GM21360 (cell line): ENCODE measurements at regions not wholly inside any gene's neighbourhood (a gene's known extent, or its start where the extent isn't known, plus 50 kb on each side); places are given as distances from the start of the nearest gene placed in this dataset.

Source experiments
- ATAC-seq: cut with Tn5 transposase; IDR thresholded peaks from one replicate; pipeline ENCODE4 v1.9.1; 2021; ENCODE audit warnings: mild to moderate bottlenecking, moderate library complexity; ENCODE audit not compliant: unreplicated experiment

GRCh38 chr1:58013237-58013636, 533.3 kb downstream of the OMA1 start:
- ATAC-seq = no peak

GRCh38 chr1:58011978-58012377, 534.5 kb downstream of the OMA1 start:
- no peak for ATAC-seq

GRCh38 chr1:58006421-58007046, 540.0 kb downstream of the OMA1 start:
- no peak for ATAC-seq

GRCh38 chr1:58005212-58005611, 541.3 kb downstream of the OMA1 start:
- ATAC-seq = no peak

- no peak for ATAC-seq
Observed at GRCh38 chr1:58003988-58004387, 542.5 kb downstream of the OMA1 start.

GRCh38 chr1:58003059-58003458, 543.5 kb downstream of the OMA1 start:
- ATAC-seq = no peak

- no peak for ATAC-seq
Observed at GRCh38 chr1:58000821-58001220, 545.7 kb downstream of the OMA1 start.

- ATAC-seq = no peak
Observed at GRCh38 chr1:58000116-58000515, 546.4 kb downstream of the OMA1 start.

GRCh38 chr1:57996400-57996799, 550.1 kb downstream of the OMA1 start:
- ATAC-seq = no peak

- no peak for ATAC-seq
Observed at GRCh38 chr1:57991289-57991688, 555.2 kb downstream of the OMA1 start.

- ATAC-seq = no peak
Observed at GRCh38 chr1:57989877-57990276, 556.6 kb downstream of the OMA1 start.

GRCh38 chr1:57987523-57987922, 559.0 kb downstream of the OMA1 start:
- no peak for ATAC-seq

GRCh38 chr1:57986432-57986831, 560.1 kb downstream of the OMA1 start:
- peak; percentile 85 for ATAC-seq

- no peak for ATAC-seq
Observed at GRCh38 chr1:57984277-57984676, 560.4 kb upstream of the DAB1 start.

GRCh38 chr1:57983441-57983840, 559.6 kb upstream of the DAB1 start:
- no peak for ATAC-seq

GRCh38 chr1:57982852-57983251, 559.0 kb upstream of the DAB1 start:
- ATAC-seq = no peak

GRCh38 chr1:57976216-57976615, 552.4 kb upstream of the DAB1 start:
- no peak for ATAC-seq

- no peak for ATAC-seq
Observed at GRCh38 chr1:57968321-57968720, 544.5 kb upstream of the DAB1 start.

GRCh38 chr1:57966751-57967406, 543.0 kb upstream of the DAB1 start:
- ATAC-seq = no peak

- ATAC-seq = no peak
Observed at GRCh38 chr1:57966340-57966739, 542.5 kb upstream of the DAB1 start.

- ATAC-seq = no peak
Observed at GRCh38 chr1:57963581-57963980, 539.7 kb upstream of the DAB1 start.

- ATAC-seq = no peak
Observed at GRCh38 chr1:57959531-57960241, 535.8 kb upstream of the DAB1 start.
